ENCODE measurements at regions not wholly inside any gene's neighbourhood (a gene's known extent, or its start where the extent isn't known, plus 50 kb on each side); places are given as distances from the start of the nearest gene placed in this dataset.
"Not testable (repeated sequence)": the region's sequence is repeated elsewhere in the genome, so short reads cannot be mapped to it uniquely, and the experiment has no call there.

DNA sequence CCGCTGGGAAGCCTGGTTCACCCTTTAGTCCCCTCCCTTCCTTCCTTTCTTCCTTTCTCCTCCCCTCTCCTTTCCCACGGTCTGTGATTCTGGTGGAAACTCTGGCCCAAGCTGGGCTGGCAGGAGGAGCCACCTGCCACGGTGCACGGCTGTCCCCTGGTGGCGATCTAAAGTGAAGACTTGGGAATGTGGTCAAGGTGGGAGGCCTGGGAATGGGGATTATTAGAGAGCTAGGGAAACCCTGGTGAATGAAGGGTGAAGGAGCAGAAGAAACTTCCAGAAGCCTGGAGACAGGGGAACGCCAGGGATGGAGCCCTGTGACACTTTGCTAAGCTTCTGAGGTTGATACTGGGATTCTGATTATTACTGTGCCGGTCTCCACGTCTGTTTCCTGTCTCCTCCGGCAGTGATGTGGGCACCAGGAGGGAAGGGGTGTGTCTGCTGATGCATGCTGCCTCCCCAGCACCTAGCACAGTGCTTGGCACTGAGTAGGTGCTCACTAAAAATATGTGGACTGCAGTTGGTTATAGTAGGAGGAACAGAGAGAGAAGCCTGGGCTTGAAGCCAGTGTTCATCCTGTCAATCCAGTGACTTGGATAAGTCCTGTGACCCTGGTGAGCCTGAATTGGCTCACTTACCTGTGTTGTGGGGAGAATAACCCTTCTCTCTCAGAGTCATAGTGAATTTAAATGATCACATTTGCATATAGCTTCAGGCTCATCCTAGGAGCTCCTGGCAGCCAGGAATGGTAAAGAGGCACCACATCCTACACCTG, 71.2 kb upstream of the NBPF3 start:
- Mint-ChIP-seq H3K27ac (ENCODE audit: unreplicated experiment) (peak overlapping the region; percentile 73), H3K4me3 (ENCODE audit: low read depth, unreplicated experiment) (no peak overlapping the region)

GRCh38 chr1:21367973-21368514, 71.9 kb upstream of the NBPF3 start:
- not testable (repeated sequence) for H3K9me3 Mint-ChIP-seq (ENCODE audit: low read depth, unreplicated experiment); H3K36me3 Mint-ChIP-seq (ENCODE audit: insufficient read depth, unreplicated experiment); H3K4me1 Mint-ChIP-seq (ENCODE audit: low read depth, unreplicated experiment); BruUV-seq (replicated peaks); H3K27me3 Mint-ChIP-seq (ENCODE audit: unreplicated experiment); H3K4me3 Mint-ChIP-seq (ENCODE audit: low read depth, unreplicated experiment); DNase-seq
- CTCF ChIA-PET = interaction anchor here (0.7 to 5.5 kb wide), 18 partner anchors 11 to 671 kb away, joined by 3 to 49 read pairs (median 5); no protein-coding TSS in a partner anchor
- intact Hi-C loops (cut with micrococcal nuclease; ENCODE audit: unreplicated experiment) = loop anchor here (1.0 kb wide), 2 partner anchors 113 to 136 kb away; no protein-coding TSS in a partner anchor
- H3K27ac Mint-ChIP-seq (ENCODE audit: unreplicated experiment) = peak overlapping the region; percentile 73

More for the DNA sequence above, 71.2 kb upstream of the NBPF3 start:
- CTCF ChIA-PET = interaction anchor here (0.7 to 5.5 kb wide), 18 partner anchors 10 to 672 kb away, joined by 3 to 49 read pairs (median 5); no protein-coding TSS in a partner anchor
- no peaks in the 10 kb centered on the region for H3K27me3 Mint-ChIP-seq (ENCODE audit: unreplicated experiment)
- H3K4me1 Mint-ChIP-seq (ENCODE audit: low read depth, unreplicated experiment) = peaks cover 9% of the 10 kb centered on the region
- peak; percentile 78 for TF ChIP-seq CTCF (IDR thresholded peaks at IDR 0.05; ENCODE audit: unreplicated experiment)
- no TSS peak for BruUV-seq (replicated peaks)
- H3K9me3 Mint-ChIP-seq (ENCODE audit: low read depth, unreplicated experiment) = no peaks in the 10 kb centered on the region
- H3K36me3 Mint-ChIP-seq (ENCODE audit: insufficient read depth, unreplicated experiment) = no peaks in the 10 kb centered on the region
- intact Hi-C loops (cut with micrococcal nuclease; ENCODE audit: unreplicated experiment) = loop anchor here (1.0 kb wide), 2 partner anchors 113 to 136 kb away; no protein-coding TSS in a partner anchor
- peak; percentile 80 for DNase-seq

GRCh38 chr1:21366288-21366687, 73.6 kb upstream of the NBPF3 start:
- no TSS peak for BruUV-seq (replicated peaks)
- no peaks in the 10 kb centered on the region for H3K36me3 Mint-ChIP-seq (ENCODE audit: insufficient read depth, unreplicated experiment)
- CTCF ChIA-PET = interaction anchor here (0.6 kb wide), 1 partner anchor 148 kb away, joined by 4 read pairs; no protein-coding TSS in a partner anchor
- no peaks in the 10 kb centered on the region for H3K27me3 Mint-ChIP-seq (ENCODE audit: unreplicated experiment)
- intact Hi-C loops (cut with micrococcal nuclease; ENCODE audit: unreplicated experiment) = no loop called here
- H3K27ac Mint-ChIP-seq (ENCODE audit: unreplicated experiment) = no peak overlapping the region
- H3K4me1 Mint-ChIP-seq (ENCODE audit: low read depth, unreplicated experiment) = peaks cover 9% of the 10 kb centered on the region
- H3K4me3 Mint-ChIP-seq (ENCODE audit: low read depth, unreplicated experiment) = no peak overlapping the region
- DNase-seq = no peak
- H3K9me3 Mint-ChIP-seq (ENCODE audit: low read depth, unreplicated experiment) = no peaks in the 10 kb centered on the region
- no peak for TF ChIP-seq CTCF (IDR thresholded peaks at IDR 0.05; ENCODE audit: unreplicated experiment)

DNA sequence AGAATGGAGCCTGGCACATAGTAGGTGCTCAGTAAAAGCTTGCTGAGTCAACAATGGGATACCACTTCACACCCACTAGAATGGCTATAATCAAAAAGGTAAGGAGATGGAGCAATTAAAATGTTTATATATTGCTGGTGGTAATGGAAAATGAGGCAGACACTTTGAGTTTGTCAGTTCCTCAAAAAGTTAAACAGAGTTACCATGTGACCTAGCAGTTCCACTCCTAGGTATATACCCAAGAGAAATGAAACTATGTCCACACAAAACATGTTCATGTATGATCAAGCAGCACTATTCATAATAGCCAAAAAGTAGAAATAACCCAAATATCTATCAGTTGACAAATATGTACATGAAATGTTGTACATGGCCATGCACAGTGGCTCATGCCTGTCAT, 74.8 kb upstream of the ECE1 start:
- no peak overlapping the region for H3K4me3 Mint-ChIP-seq (ENCODE audit: low read depth, unreplicated experiment)
- BruUV-seq (replicated peaks) = no TSS peak
- no peak for DNase-seq
- peaks cover 9% of the 10 kb centered on the region for H3K4me1 Mint-ChIP-seq (ENCODE audit: low read depth, unreplicated experiment)
- H3K9me3 Mint-ChIP-seq (ENCODE audit: low read depth, unreplicated experiment) = no peaks in the 10 kb centered on the region
- CTCF ChIA-PET = no interaction called here
- TF ChIP-seq CTCF (IDR thresholded peaks at IDR 0.05; ENCODE audit: unreplicated experiment) = no peak
- H3K27me3 Mint-ChIP-seq (ENCODE audit: unreplicated experiment) = no peaks in the 10 kb centered on the region
- intact Hi-C loops (cut with micrococcal nuclease; ENCODE audit: unreplicated experiment) = no loop called here
- H3K27ac Mint-ChIP-seq (ENCODE audit: unreplicated experiment) = no peak overlapping the region
- no peaks in the 10 kb centered on the region for H3K36me3 Mint-ChIP-seq (ENCODE audit: insufficient read depth, unreplicated experiment)

DNA sequence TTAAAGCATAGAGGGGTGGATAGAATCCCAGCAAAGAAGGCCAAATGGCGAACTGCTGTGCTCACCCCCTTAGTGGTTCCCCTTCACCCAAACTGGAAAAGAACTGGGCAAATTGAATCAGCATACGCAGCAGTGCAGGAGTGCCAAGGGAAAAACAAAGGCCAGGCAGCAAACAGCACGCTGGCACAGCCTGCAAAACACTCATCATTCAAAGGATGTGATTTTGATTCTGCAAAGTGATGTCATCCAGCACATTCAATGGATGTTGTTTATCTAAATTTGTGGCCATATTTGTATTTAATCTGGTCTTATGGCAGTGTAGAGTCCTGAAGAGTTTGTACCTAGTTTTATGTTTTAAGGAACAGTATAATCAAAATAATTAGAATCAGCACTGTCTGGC, 71.8 kb upstream of the ECE1 start:
- Mint-ChIP-seq H3K27me3 (ENCODE audit: unreplicated experiment) (no peaks in the 10 kb centered on the region), H3K4me3 (ENCODE audit: low read depth, unreplicated experiment) (no peak overlapping the region), H3K36me3 (ENCODE audit: insufficient read depth, unreplicated experiment) (no peaks in the 10 kb centered on the region), H3K27ac (ENCODE audit: unreplicated experiment) (no peak overlapping the region), H3K9me3 (ENCODE audit: low read depth, unreplicated experiment) (no peaks in the 10 kb centered on the region), H3K4me1 (ENCODE audit: low read depth, unreplicated experiment) (no peaks in the 10 kb centered on the region)
- intact Hi-C loops (cut with micrococcal nuclease; ENCODE audit: unreplicated experiment) = no loop called here
- DNase-seq = no peak
- no peak for TF ChIP-seq CTCF (IDR thresholded peaks at IDR 0.05; ENCODE audit: unreplicated experiment)
- CTCF ChIA-PET = no interaction called here
- no TSS peak for BruUV-seq (replicated peaks)
